Loucy (cell line): ENCODE measurements at regions not wholly inside any gene's neighbourhood (a gene's known extent, or its start where the extent isn't known, plus 50 kb on each side); places are given as distances from the start of the nearest gene placed in this dataset.

Experiments
- CTCF ChIP-seq: fragments of 200-600 bp; sonication (generic); conservative IDR thresholded peaks from 2 replicates; pipeline ENCODE4 v1.5.1; 2014; ENCODE audit warnings: mild to moderate bottlenecking, antibody characterized with exemption, low read length
- EZH2phosphoT487 ChIP-seq: fragments of 200-600 bp; IDR thresholded peaks from 2 replicates; pipeline ENCODE4 v1.6.1; 2018; ENCODE audit warnings: antibody characterized with exemption, mild to moderate bottlenecking, moderate library complexity, borderline replicate concordance

- TF ChIP-seq CTCF (no peak), EZH2phosphoT487 (no peak)
Observed at GRCh38 chr2:14015113-14015630, 617.3 kb upstream of the LRATD1 start.
